ENCODE measurements at regions not wholly inside any gene's neighbourhood (a gene's known extent, or its start where the extent isn't known, plus 50 kb on each side); places are given as distances from the start of the nearest gene placed in this dataset.

GRCh38 chr7:46658281-46658680 lies 737.2 kb upstream of the IGFBP3 start:
- no peak for TF ChIP-seq CTCF (IDR thresholded peaks at IDR 0.05; ENCODE audit: low read depth, low read length, missing control alignments)
- no peak overlapping the region for H3K4me3 ChIP-seq (ENCODE audit: low read depth, low read length)
- DNase-seq (ENCODE audit: low read depth) = no peak

- no peak overlapping the region for H3K4me3 ChIP-seq (ENCODE audit: low read depth, low read length)
- DNase-seq (ENCODE audit: low read depth) = no peak
- no peak for TF ChIP-seq CTCF (IDR thresholded peaks at IDR 0.05; ENCODE audit: low read depth, low read length, missing control alignments)
Measured at GRCh38 chr7:46654546-46655443, 733.7 kb upstream of the IGFBP3 start.

GRCh38 chr7:46653848-46654247 lies 732.8 kb upstream of the IGFBP3 start:
- H3K4me3 ChIP-seq (ENCODE audit: low read depth, low read length) = no peak overlapping the region
- no peak for TF ChIP-seq CTCF (IDR thresholded peaks at IDR 0.05; ENCODE audit: low read depth, low read length, missing control alignments)
- DNase-seq (ENCODE audit: low read depth) = no peak

- H3K4me3 ChIP-seq (ENCODE audit: low read depth, low read length) = no peak overlapping the region
- DNase-seq (ENCODE audit: low read depth) = no peak
- no peak for TF ChIP-seq CTCF (IDR thresholded peaks at IDR 0.05; ENCODE audit: low read depth, low read length, missing control alignments)
Measured at GRCh38 chr7:46652317-46652716, 731.2 kb upstream of the IGFBP3 start.

- no peak for DNase-seq (ENCODE audit: low read depth)
- no peak for TF ChIP-seq CTCF (IDR thresholded peaks at IDR 0.05; ENCODE audit: low read depth, low read length, missing control alignments)
Measured at GRCh38 chr7:46651561-46652088, 730.6 kb upstream of the IGFBP3 start.

GRCh38 chr7:46651070-46651469 lies 730.0 kb upstream of the IGFBP3 start:
- no peak for DNase-seq (ENCODE audit: low read depth)
- no peak overlapping the region for H3K4me3 ChIP-seq (ENCODE audit: low read depth, low read length)
- TF ChIP-seq CTCF (IDR thresholded peaks at IDR 0.05; ENCODE audit: low read depth, low read length, missing control alignments) = no peak

More at GRCh38 chr7:46651561-46652088, 730.6 kb upstream of the IGFBP3 start:
- no peak overlapping the region for H3K4me3 ChIP-seq (ENCODE audit: low read depth, low read length)
